K562 (cell line): ENCODE measurements at regions not wholly inside any gene's neighbourhood (a gene's known extent, or its start where the extent isn't known, plus 50 kb on each side); places are given as distances from the start of the nearest gene placed in this dataset.

ENCODE experiments used
- CREB1 ChIP-seq, 2 experiments: sonication (generic) in 1 of 2; formaldehyde crosslinking in 1 of 2; IDR thresholded peaks; 2 replicates each; pipeline versions ENCODE4 v1.6.1 to v1.8.0; 2012 to 2022; ENCODE audit warnings: inconsistent platforms in 1 of 2, mild to moderate bottlenecking in 1 of 2, missing genetic modification reagents in 1 of 2, moderate library complexity in 1 of 2
- DIDO1 ChIP-seq: fragments of 450-650 bp; IDR thresholded peaks from 2 replicates; pipeline ENCODE4 v1.6.1; 2016; ENCODE audit warnings: low read depth, missing biosample characterization, missing genetic modification characterization
- DPF2 ChIP-seq: fragments of 450-650 bp; IDR thresholded peaks from 2 replicates; pipeline ENCODE4 v1.6.1; 2016
- MAFG ChIP-seq: fragments of 450-650 bp; conservative IDR thresholded peaks from 2 replicates; pipeline ENCODE4 v1.6.1; 2016; ENCODE audit warnings: missing genetic modification characterization, missing compliant biosample characterization
- NELFE ChIP-seq: IDR thresholded peaks from 2 replicates; pipeline ENCODE4 v1.6.1; 2011; ENCODE audit warnings: mild to moderate bottlenecking; ENCODE audit not compliant: insufficient read depth, insufficient read length
- POLR2H ChIP-seq: IDR thresholded peaks from 2 replicates; pipeline ENCODE4 v1.6.1; 2016; ENCODE audit warnings: missing genetic modification characterization, low read depth, mild to moderate bottlenecking, control low read depth, missing compliant biosample characterization, moderate library complexity
- SIN3B ChIP-seq: fragments of 450-650 bp; IDR thresholded peaks from 2 replicates; pipeline ENCODE4 v1.6.1; 2017; ENCODE audit warnings: low read depth, mild to moderate bottlenecking, moderate library complexity
- TRIM24 ChIP-seq, 2 experiments: fragments of 450-650 bp; IDR thresholded peaks; 2 replicates each; pipeline ENCODE4 v1.6.1; 2016
- ZNF263 ChIP-seq: sonication (generic); formaldehyde crosslinking; IDR thresholded peaks from 2 replicates; pipeline ENCODE4 v1.8.0; 2022; ENCODE audit warnings: mild to moderate bottlenecking, missing genetic modification reagents, borderline replicate concordance
- TF ChIP-seq, protein P1 (sequence below): fragments of 450-650 bp; formaldehyde crosslinking; IDR thresholded peaks from 2 replicates; pipeline ENCODE4 v1.4.0; 2020; ENCODE audit warnings: mild to moderate bottlenecking, mixed read lengths
- TF ChIP-seq, protein P2 (sequence below), 2 experiments: fragments of 450-650 bp in 1 of 2; sonication (generic) in 1 of 2; formaldehyde crosslinking in 1 of 2; IDR thresholded peaks; 2 replicates each; pipeline versions ENCODE4 v1.7.1 to v1.9.0; 2016 to 2022; ENCODE audit warnings: inconsistent platforms in 1 of 2, mild to moderate bottlenecking in 1 of 2, missing genetic modification reagents in 1 of 2

DNA sequence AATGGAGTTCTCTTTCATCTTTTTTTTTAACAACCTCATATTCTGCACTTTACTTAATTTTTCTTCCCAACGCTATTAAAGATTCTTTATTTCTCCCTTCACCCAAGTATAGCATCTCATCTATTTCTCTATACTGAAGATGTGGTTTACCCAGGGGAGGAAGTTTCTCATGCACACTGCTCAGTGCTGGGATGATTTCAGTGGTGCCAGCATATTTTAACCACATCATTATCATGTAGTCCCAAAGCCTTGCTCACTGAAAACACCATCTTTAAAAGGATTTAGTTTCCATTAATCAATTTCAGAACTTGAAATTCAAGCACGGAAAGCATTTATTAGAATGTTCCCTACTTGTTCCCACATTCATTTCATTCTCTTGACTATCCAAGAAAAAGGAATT is 725.7 kb downstream of the USP25 start (continued):
- TF ChIP-seq, protein P1, sequence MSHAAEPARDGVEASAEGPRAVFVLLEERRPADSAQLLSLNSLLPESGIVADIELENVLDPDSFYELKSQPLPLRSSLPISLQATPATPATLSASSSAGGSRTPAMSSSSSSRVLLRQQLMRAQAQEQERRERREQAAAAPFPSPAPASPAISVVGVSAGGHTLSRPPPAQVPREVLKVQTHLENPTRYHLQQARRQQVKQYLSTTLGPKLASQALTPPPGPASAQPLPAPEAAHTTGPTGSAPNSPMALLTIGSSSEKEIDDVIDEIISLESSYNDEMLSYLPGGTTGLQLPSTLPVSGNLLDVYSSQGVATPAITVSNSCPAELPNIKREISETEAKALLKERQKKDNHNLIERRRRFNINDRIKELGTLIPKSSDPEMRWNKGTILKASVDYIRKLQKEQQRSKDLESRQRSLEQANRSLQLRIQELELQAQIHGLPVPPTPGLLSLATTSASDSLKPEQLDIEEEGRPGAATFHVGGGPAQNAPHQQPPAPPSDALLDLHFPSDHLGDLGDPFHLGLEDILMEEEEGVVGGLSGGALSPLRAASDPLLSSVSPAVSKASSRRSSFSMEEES (CRISPR knock-in tag) = no peak
- no peak for TF ChIP-seq CREB1 (IDR thresholded peaks at IDR 0.05)
- no peak for TF ChIP-seq CREB1 (CRISPR knock-in tag; IDR thresholded peaks at IDR 0.05)
- TF ChIP-seq TRIM24 (IDR thresholded peaks at IDR 0.05) = no peak
- no peak for TF ChIP-seq DIDO1
- no peak for TF ChIP-seq MAFG (tag)
- no peak for TF ChIP-seq POLR2H (tag)
- no peak for TF ChIP-seq SIN3B
- no peak for TF ChIP-seq NELFE
- TF ChIP-seq ZNF263 (CRISPR knock-in tag) = no peak
- TF ChIP-seq DPF2 = no peak
- TF ChIP-seq, protein P2, sequence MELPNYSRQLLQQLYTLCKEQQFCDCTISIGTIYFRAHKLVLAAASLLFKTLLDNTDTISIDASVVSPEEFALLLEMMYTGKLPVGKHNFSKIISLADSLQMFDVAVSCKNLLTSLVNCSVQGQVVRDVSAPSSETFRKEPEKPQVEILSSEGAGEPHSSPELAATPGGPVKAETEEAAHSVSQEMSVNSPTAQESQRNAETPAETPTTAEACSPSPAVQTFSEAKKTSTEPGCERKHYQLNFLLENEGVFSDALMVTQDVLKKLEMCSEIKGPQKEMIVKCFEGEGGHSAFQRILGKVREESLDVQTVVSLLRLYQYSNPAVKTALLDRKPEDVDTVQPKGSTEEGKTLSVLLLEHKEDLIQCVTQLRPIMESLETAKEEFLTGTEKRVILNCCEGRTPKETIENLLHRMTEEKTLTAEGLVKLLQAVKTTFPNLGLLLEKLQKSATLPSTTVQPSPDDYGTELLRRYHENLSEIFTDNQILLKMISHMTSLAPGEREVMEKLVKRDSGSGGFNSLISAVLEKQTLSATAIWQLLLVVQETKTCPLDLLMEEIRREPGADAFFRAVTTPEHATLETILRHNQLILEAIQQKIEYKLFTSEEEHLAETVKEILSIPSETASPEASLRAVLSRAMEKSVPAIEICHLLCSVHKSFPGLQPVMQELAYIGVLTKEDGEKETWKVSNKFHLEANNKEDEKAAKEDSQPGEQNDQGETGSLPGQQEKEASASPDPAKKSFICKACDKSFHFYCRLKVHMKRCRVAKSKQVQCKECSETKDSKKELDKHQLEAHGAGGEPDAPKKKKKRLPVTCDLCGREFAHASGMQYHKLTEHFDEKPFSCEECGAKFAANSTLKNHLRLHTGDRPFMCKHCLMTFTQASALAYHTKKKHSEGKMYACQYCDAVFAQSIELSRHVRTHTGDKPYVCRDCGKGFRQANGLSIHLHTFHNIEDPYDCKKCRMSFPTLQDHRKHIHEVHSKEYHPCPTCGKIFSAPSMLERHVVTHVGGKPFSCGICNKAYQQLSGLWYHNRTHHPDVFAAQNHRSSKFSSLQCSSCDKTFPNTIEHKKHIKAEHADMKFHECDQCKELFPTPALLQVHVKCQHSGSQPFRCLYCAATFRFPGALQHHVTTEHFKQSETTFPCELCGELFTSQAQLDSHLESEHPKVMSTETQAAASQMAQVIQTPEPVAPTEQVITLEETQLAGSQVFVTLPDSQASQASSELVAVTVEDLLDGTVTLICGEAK (IDR thresholded peaks at IDR 0.05) = no peak
- TF ChIP-seq, protein P2 (CRISPR knock-in tag; IDR thresholded peaks at IDR 0.05) = no peak
- TF ChIP-seq, all 486 proteins: peak for 0
